Adipocyte (in vitro differentiated cells): ENCODE measurements at regions not wholly inside any gene's neighbourhood (a gene's known extent, or its start where the extent isn't known, plus 50 kb on each side); places are given as distances from the start of the nearest gene placed in this dataset.

Experiments used
- DNase-seq: peaks from one replicate; pipeline ENCODE4 v3.0.0-alpha.2; 2015; ENCODE audit warnings: low read depth
- H3K27me3 ChIP-seq: replicated peaks from 2 replicates; pipeline ENCODE4 v1.7.0; 2013; ENCODE audit warnings: mild to moderate bottlenecking, low read length, moderate library complexity; ENCODE audit not compliant: control insufficient read depth, insufficient read depth
- H3K36me3 ChIP-seq: 2 replicates; pipeline ENCODE4 v1.7.0; 2013; ENCODE audit warnings: low read length, mild to moderate bottlenecking, moderate library complexity; ENCODE audit not compliant: control insufficient read depth, insufficient read depth, severe bottlenecking
- H3K4me1 ChIP-seq: 2 replicates; pipeline ENCODE4 v1.7.0; 2013; ENCODE audit warnings: mild to moderate bottlenecking, low read length, moderate library complexity; ENCODE audit not compliant: control insufficient read depth, insufficient read depth
- H3K4me3 ChIP-seq: 2 replicates; pipeline ENCODE4 v1.7.0; 2013; ENCODE audit warnings: mild to moderate bottlenecking, low read length, moderate library complexity
- H3K9ac ChIP-seq: 2 replicates; pipeline ENCODE4 v1.7.0; 2013; ENCODE audit warnings: mild to moderate bottlenecking, low read length, moderate library complexity
- H3K9me3 ChIP-seq: 2 replicates; pipeline ENCODE4 v1.7.0; 2013; ENCODE audit warnings: mild to moderate bottlenecking, low read length, moderate library complexity; ENCODE audit not compliant: control insufficient read depth

- Histone ChIP-seq H3K36me3 (no peaks in the 10 kb centered on the region), H3K27me3 (no peaks in the 10 kb centered on the region), H3K4me1 (peaks cover 30% of the 10 kb centered on the region), H3K9ac (no peak overlapping the region), H3K4me3 (no peak overlapping the region), H3K9me3 (no peaks in the 10 kb centered on the region)
- peak; percentile 17 for DNase-seq
These were observed 56.0 kb downstream of the EN1 start for GRCh38 chr2:118791483-118791882.

DNA sequence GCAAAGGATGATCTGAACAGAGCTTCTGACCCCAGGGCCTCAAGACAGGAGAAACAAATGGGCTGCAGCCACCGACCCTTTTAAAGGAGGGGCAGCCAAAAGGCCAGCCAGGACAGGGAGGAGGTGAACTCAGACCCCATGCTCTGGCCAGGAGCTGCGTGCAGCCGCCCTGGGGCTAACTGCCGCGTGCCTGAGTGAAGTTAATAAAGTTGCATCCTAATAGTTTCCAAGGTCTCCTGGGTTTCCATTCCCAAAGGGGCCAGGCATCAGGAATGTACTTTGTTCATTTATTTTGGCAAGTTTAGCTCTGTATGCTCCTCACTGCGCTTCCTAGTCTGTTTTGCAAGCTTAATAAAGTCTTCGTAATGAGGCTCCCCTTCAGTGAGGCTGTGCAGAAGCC, 60.7 kb downstream of the EN1 start:
- no peaks in the 10 kb centered on the region for H3K36me3 ChIP-seq
- no peaks in the 10 kb centered on the region for H3K27me3 ChIP-seq
- no peak overlapping the region for H3K4me3 ChIP-seq
- no peaks in the 10 kb centered on the region for H3K9me3 ChIP-seq
- no peak for DNase-seq
- H3K4me1 ChIP-seq, result peaks cover 46% of the 10 kb centered on the region
- peak overlapping the region; percentile 46 for H3K9ac ChIP-seq

GRCh38 chr2:118784860-118785259, 62.6 kb downstream of the EN1 start:
- no peaks in the 10 kb centered on the region for H3K27me3 ChIP-seq
- no peak overlapping the region for H3K4me3 ChIP-seq
- no peaks in the 10 kb centered on the region for H3K9me3 ChIP-seq
- no peak for DNase-seq
- H3K9ac ChIP-seq, result no peak overlapping the region
- H3K4me1 ChIP-seq, result peaks cover 36% of the 10 kb centered on the region
- no peaks in the 10 kb centered on the region for H3K36me3 ChIP-seq

DNA sequence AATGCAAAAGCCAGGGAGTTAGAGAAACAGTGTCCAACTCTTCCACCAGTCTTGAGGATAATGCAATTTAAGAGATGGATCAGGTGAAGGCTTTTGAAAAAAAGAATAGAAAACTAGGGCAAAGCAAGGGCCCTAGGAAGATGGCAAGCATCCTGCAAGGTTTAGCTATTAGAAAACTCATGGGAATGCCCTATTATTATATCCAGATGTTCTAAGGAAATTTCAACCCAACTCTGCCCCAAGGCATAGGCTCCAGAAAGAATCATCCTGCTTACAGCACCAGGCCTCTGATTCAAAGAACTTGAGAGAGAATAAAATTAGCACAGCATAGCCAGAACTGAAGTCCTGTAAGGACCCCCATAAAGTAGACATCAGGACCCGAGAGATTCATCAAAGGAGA, 68.1 kb downstream of the EN1 start:
- DNase-seq, result peak; percentile 7
- no peaks in the 10 kb centered on the region for H3K27me3 ChIP-seq

GRCh38 chr2:118774458-118775133, 72.9 kb downstream of the EN1 start:
- peak; percentile 75 for DNase-seq
- Histone ChIP-seq H3K4me3 (peak overlapping the region; percentile 90), H3K9ac (peak overlapping the region; percentile 89), H3K9me3 (no peaks in the 10 kb centered on the region), H3K36me3 (no peaks in the 10 kb centered on the region), H3K27me3 (peaks cover 3% of the 10 kb centered on the region), H3K4me1 (peaks cover 5% of the 10 kb centered on the region)

More for the DNA sequence above, 68.1 kb downstream of the EN1 start:
- Histone ChIP-seq H3K9ac (no peak overlapping the region), H3K4me3 (no peak overlapping the region), H3K9me3 (no peaks in the 10 kb centered on the region), H3K36me3 (no peaks in the 10 kb centered on the region), H3K4me1 (peaks cover 7% of the 10 kb centered on the region)

DNA sequence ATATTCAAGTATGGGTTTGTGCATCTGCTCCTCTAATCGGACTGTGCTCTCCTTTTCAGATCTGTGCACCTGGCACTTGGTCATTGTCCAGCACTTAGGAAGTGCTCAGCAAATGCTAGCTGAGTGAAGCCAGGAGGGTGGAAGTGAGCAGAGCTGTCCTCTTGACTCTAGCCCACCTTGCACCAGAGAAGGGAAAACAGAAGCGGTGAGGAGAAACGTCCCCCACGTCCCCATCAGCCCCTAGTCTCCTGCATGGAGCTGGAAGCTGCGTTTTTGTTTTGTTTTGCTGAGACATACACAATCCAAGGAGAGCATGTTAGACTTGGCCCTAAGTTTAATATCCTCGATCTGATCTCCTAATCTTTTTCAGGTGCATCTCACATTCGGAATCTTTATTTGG, 73.6 kb downstream of the EN1 start:
- H3K4me3 ChIP-seq, result peak overlapping the region; percentile 90
- peak overlapping the region; percentile 89 for H3K9ac ChIP-seq
- H3K36me3 ChIP-seq, result no peaks in the 10 kb centered on the region
- DNase-seq, result no peak
- peaks cover 5% of the 10 kb centered on the region for H3K4me1 ChIP-seq
- H3K27me3 ChIP-seq, result peaks cover 3% of the 10 kb centered on the region
- no peaks in the 10 kb centered on the region for H3K9me3 ChIP-seq

DNA sequence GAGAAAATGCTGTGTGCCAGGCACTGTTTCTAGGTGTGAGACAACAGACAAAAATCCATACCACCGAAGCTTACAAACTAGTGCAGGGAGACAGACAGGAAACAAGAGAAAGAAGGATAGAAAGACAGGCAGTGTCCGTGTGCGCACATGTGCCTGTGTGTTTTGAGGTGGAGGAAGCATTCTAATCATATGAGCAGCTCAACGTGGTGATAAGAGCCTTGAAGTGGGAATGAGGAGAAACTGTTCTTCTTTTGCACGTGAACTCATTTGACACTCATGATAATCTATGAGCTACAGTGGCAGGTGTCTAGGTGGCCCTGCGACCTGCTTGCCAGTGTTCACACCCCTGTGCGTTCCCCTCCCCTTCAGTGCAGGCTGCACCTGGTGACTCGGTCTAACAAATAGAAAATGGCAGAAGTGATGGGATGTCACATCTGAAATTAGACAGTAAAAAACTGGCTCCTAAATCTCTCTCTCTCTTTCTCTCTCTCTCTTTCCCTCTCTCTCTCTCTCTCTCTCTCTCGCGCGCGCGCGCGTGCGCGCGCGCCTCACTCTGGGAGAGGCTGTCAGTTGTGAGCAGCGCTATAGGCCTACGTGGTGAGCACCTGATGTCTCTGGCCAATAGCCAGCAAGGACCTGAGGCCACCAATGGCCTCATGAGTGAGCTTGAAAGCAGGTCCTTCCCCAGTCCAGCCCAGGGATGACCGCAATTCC, 74.8 kb downstream of the EN1 start:
- Histone ChIP-seq H3K9ac (no peak overlapping the region), H3K27me3 (peaks cover 3% of the 10 kb centered on the region), H3K4me3 (no peak overlapping the region), H3K36me3 (no peaks in the 10 kb centered on the region), H3K9me3 (no peaks in the 10 kb centered on the region), H3K4me1 (peaks cover 5% of the 10 kb centered on the region)
- DNase-seq, result no peak

DNA sequence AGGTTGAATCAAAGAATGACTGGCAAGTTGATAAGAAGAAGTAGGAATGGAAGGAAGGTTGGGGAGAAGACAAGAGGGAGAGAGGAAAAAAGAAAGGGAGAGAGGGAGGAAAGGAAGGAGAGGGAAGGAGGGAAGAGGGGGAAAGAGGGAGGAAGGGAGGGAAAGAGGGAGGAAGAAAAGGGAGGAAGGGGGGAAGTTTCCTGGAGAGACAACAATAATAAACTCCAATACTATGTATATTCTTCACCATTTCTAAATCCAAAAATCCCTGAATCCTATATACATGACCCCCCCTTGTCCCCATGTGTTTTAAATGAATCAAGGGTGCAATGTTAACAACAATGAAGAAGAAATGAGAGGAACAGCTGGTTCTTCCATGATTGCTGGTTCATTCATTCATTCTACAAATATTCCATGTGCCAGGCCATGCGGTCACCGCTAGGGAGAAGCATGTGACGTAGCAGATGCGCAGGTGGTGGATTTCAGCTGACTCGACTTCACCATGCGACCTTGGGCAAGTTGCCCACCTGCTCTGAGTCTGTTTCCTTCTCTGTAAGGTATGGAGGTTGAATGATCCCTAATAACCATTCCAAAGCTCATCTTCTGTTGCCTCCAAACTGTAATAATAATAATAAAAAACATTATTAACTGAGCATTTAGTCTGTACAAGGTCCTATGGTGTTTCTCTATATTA, 77.6 kb downstream of the EN1 start:
- Histone ChIP-seq H3K9me3 (no peaks in the 10 kb centered on the region), H3K4me1 (peaks cover 5% of the 10 kb centered on the region), H3K27me3 (peaks cover 3% of the 10 kb centered on the region), H3K4me3 (no peak overlapping the region), H3K36me3 (no peaks in the 10 kb centered on the region), H3K9ac (no peak overlapping the region)
- DNase-seq, result no peak

DNA sequence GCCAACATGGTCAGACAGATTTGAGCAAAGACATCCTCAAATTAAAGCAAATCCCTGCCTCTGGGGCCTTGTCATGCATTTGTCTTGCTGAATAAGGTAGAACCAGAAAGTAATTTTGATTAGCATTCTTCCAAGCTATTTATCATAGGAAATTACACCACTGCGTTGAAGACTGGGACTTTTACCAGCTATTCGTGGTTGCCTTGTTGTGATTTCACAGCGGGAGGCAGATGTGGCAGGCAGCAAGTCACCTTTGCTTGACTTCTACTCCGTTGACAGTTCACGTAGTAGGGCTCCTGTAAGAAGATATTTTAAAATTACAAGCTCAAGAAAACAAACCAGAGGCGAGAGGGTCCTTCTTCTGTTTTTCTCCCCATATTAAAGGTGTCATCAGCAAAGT, 80.6 kb downstream of the EN1 start:
- no peak for DNase-seq
- Histone ChIP-seq H3K27me3 (peaks cover 3% of the 10 kb centered on the region), H3K9me3 (no peaks in the 10 kb centered on the region), H3K36me3 (no peaks in the 10 kb centered on the region), H3K4me3 (no peak overlapping the region), H3K9ac (no peak overlapping the region), H3K4me1 (peaks cover 6% of the 10 kb centered on the region)

DNA sequence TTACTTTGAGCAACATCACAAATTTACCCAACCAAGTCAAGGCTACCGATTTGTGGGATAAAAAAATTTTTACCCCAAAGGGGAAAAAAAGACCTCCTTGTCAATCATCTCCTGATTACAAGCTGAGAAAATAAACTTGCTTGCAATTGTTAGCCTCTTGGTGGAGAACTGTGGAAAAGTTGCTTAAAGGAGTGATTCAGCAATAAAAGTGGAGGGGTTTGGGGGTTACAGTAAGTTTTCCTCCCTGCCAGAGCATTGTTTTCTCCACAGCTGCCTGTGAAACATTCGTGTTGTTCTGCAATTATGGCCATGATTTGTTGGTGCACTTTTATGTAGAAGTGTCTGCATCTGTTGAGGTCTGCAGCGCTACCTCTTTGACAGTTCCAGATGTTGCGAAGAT, 82.6 kb downstream of the EN1 start:
- no peak for DNase-seq
- H3K4me3 ChIP-seq, result no peak overlapping the region

GRCh38 chr2:118763797-118764196, 83.7 kb downstream of the EN1 start:
- H3K27me3 ChIP-seq, result no peaks in the 10 kb centered on the region
- no peaks in the 10 kb centered on the region for H3K9me3 ChIP-seq
- no peak overlapping the region for H3K9ac ChIP-seq
- DNase-seq, result no peak
- peaks cover 9% of the 10 kb centered on the region for H3K4me1 ChIP-seq
- no peak overlapping the region for H3K4me3 ChIP-seq
- H3K36me3 ChIP-seq, result no peaks in the 10 kb centered on the region

More for the DNA sequence above, 82.6 kb downstream of the EN1 start:
- H3K4me1 ChIP-seq, result peaks cover 9% of the 10 kb centered on the region
- no peak overlapping the region for H3K9ac ChIP-seq
- no peaks in the 10 kb centered on the region for H3K27me3 ChIP-seq
- no peaks in the 10 kb centered on the region for H3K9me3 ChIP-seq
- no peaks in the 10 kb centered on the region for H3K36me3 ChIP-seq
